Fibroblast of peridontal ligament (primary cell): ENCODE measurements at regions not wholly inside any gene's neighbourhood (a gene's known extent, or its start where the extent isn't known, plus 50 kb on each side); places are given as distances from the start of the nearest gene placed in this dataset.

Experiments used
- DNase-seq: peaks from one replicate; pipeline ENCODE4 v3.0.0-alpha.2; 2010; ENCODE audit errors: extremely low read depth

- no peak for DNase-seq
Observed at GRCh38 chr6:45830441-45831139, 185.1 kb downstream of the CLIC5 start.

GRCh38 chr6:45829873-45830272 is 185.8 kb downstream of the CLIC5 start:
- no peak for DNase-seq

- DNase-seq = peak; percentile 77
Observed at GRCh38 chr6:45827952-45828530, 187.6 kb downstream of the CLIC5 start.

GRCh38 chr6:45822873-45823272 is 192.8 kb downstream of the CLIC5 start:
- no peak for DNase-seq

- no peak for DNase-seq
Observed at GRCh38 chr6:45822246-45822812, 193.3 kb downstream of the CLIC5 start.

GRCh38 chr6:45818655-45819054 is 197.0 kb downstream of the CLIC5 start:
- DNase-seq = no peak

- peak; percentile 75 for DNase-seq
Observed at GRCh38 chr6:45816674-45817297, 198.9 kb downstream of the CLIC5 start.

GRCh38 chr6:45815466-45816125 is 200.1 kb downstream of the CLIC5 start:
- DNase-seq = no peak

- no peak for DNase-seq
Observed at GRCh38 chr6:45814772-45815171, 200.9 kb downstream of the CLIC5 start.

GRCh38 chr6:45813943-45814342 is 201.7 kb downstream of the CLIC5 start:
- DNase-seq = no peak

GRCh38 chr6:45812922-45813321 is 202.7 kb downstream of the CLIC5 start:
- DNase-seq = peak; percentile 64

GRCh38 chr6:45808917-45809316 is 206.7 kb downstream of the CLIC5 start:
- DNase-seq = no peak

GRCh38 chr6:45808042-45808645 is 207.5 kb downstream of the CLIC5 start:
- no peak for DNase-seq

GRCh38 chr6:45807311-45808041 is 208.2 kb downstream of the CLIC5 start:
- DNase-seq = no peak

- DNase-seq = no peak
Observed at GRCh38 chr6:45806172-45806571, 209.5 kb downstream of the CLIC5 start.

- no peak for DNase-seq
Observed at GRCh38 chr6:45803071-45803470, 212.6 kb downstream of the CLIC5 start.

- peak; percentile 52 for DNase-seq
Observed at GRCh38 chr6:45801471-45802289, 214.0 kb downstream of the CLIC5 start.

GRCh38 chr6:45800911-45801310 is 214.7 kb downstream of the CLIC5 start:
- DNase-seq = no peak

- DNase-seq = no peak
Observed at GRCh38 chr6:45795678-45796077, 220.0 kb downstream of the CLIC5 start.

GRCh38 chr6:45794465-45794864 is 221.2 kb downstream of the CLIC5 start:
- DNase-seq = no peak
